Right cardiac atrium (tissue), 5 donors: ENCODE measurements at regions not wholly inside any gene's neighbourhood (a gene's known extent, or its start where the extent isn't known, plus 50 kb on each side); places are given as distances from the start of the nearest gene placed in this dataset.
A peak's percentile ranks its signal among the peaks of the same experiment; 100 is the strongest.
"Not testable (repeated sequence)": the region's sequence is repeated elsewhere in the genome, so short reads cannot be mapped to it uniquely, and the experiment has no call there.

Experiments used
- ATAC-seq, 2 donors: fragments of 200-7000 bp; cut with Tn5 transposase; one replicate each; pipeline versions ENCODE4 v1.8.0 to v1.9.1; 2020; ENCODE audit warnings: moderate library complexity in 2 of 2, mild to moderate bottlenecking in 1 of 2
- DNase-seq, 3 donors: peaks; one replicate each; pipeline ENCODE4 v3.0.0-alpha.2; 2020
- H3K27ac ChIP-seq: one replicate; pipeline ENCODE4 v1.5.1; 2013; ENCODE audit warnings: mild to moderate bottlenecking, low read length, control low read depth, moderate library complexity
- H3K27me3 ChIP-seq: one replicate; pipeline ENCODE4 v1.6.1; 2013; ENCODE audit not compliant: control insufficient read depth, insufficient read depth
- H3K4me1 ChIP-seq: one replicate; pipeline ENCODE4 v1.6.1; 2013; ENCODE audit warnings: low read length; ENCODE audit not compliant: control insufficient read depth, insufficient read depth
- H3K4me3 ChIP-seq: one replicate; pipeline ENCODE4 v1.5.1; 2013; ENCODE audit warnings: low read length, control low read depth
- H3K9me3 ChIP-seq: one replicate; pipeline ENCODE4 v1.6.1; 2013; ENCODE audit warnings: low read length; ENCODE audit not compliant: control insufficient read depth
- WGBS: extraction: QIAGEN DNeasy Blood & Tissue Kit; methylation state at CpG from one replicate; pipeline ENCODE4 v1.1.7; 2013; 5-methylcytosine and 5-hydroxymethylcytosine counted together
- intact Hi-C, 4 donors: fragments of 100-400 bp; cut with DNase I; formaldehyde crosslinking; loops; one replicate each; pipeline versions ENCODE4 v1.11.0 to v1.14.0; 2022 to 2023
- donor health status: healthy with polysubstance abuse.
- donor health status: DM: no; HTN: yes; CAD: no.
- donor health status: DM: no; HTN: no; CAD: no.
- donor health status: DM: no; HTN: yes; CAD: no; lungs with severe emphysema.
- donor health status: DM: yes; HTN: yes; CAD: no.

GRCh38 chr1:144539191-144539960, 53.3 kb upstream of the PPIAL4F start:
- H3K4me3 ChIP-seq, H3K27me3 ChIP-seq, intact Hi-C loops, H3K9me3 ChIP-seq, ATAC-seq, H3K4me1 ChIP-seq, H3K27ac ChIP-seq: not testable (repeated sequence)
- WGBS = 70% methylated on average over 34 of the region's 37 CpGs
- DNase-seq = peak in 2 of 3 donors; percentile 18 to 21
